Inflammatory macrophage treated with lipopolysaccharide for 1 hour (primary cell): ENCODE measurements at regions not wholly inside any gene's neighbourhood (a gene's known extent, or its start where the extent isn't known, plus 50 kb on each side); places are given as distances from the start of the nearest gene placed in this dataset.
"Not testable (repeated sequence)": the region's sequence is repeated elsewhere in the genome, so short reads cannot be mapped to it uniquely, and the experiment has no call there.

Source experiments
- DNase-seq, 2 donors: peaks; one replicate each; pipeline ENCODE4 v3.0.0-alpha.2; 2020 to 2022

DNA sequence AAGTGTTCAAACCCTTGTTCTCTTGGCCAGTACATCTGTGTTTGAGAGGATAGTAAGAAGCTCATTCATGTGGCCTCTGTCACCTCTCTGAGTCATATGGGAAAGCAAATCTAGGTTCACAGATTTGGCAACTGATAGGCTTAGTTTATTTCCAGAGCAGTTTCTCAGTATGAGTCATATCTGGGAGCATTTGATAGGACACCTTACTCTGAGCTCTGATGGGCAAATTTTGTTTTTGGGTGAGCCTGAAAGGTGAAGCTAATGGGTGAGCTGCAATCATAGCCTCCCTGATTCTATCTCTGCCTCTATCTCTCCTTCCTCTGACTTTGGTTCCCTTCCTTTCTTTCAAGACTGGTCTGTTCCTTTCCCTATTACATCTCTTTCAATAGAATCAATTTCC lies 134.4 kb downstream of the S1PR1 start:
- no peak for DNase-seq

DNA sequence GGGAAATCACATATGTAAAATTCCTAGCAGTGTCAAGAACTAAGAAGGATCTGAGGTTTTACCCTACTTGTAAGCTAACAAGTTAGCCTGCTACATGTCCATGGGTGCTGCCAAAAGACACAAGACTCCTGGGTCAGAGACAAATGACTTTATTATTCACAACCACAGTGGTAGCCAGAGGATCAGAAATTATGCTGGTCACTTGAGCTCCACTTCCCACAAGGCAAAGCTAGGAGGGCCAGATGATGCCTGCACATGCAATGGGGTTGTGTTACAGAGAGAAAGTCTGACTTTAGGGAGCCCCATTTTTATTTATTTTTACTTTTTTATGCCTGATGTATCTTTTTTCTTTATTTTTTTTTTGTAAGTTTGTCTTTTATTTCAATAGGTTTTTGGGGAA lies 136.8 kb downstream of the S1PR1 start:
- DNase-seq = no peak

DNA sequence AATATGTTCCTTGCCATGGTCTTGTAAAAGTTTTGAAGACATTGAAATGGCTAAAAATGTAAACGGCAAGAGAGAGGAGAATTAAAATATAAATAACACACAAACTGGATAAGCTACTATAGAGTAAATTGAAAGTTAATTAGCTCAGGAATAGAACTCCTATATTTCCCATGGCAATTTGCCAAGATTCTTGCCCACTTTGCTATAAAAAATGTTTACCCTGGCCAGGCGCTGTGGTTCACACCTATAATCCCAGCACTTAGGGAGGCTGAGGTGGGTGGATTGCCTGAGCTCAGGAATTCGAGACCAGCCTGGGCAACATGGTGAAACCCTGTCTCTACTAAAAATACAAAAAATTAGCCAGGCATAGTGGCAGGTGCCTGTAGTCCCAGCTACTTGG lies 138.6 kb downstream of the S1PR1 start:
- DNase-seq = not testable (repeated sequence)

DNA sequence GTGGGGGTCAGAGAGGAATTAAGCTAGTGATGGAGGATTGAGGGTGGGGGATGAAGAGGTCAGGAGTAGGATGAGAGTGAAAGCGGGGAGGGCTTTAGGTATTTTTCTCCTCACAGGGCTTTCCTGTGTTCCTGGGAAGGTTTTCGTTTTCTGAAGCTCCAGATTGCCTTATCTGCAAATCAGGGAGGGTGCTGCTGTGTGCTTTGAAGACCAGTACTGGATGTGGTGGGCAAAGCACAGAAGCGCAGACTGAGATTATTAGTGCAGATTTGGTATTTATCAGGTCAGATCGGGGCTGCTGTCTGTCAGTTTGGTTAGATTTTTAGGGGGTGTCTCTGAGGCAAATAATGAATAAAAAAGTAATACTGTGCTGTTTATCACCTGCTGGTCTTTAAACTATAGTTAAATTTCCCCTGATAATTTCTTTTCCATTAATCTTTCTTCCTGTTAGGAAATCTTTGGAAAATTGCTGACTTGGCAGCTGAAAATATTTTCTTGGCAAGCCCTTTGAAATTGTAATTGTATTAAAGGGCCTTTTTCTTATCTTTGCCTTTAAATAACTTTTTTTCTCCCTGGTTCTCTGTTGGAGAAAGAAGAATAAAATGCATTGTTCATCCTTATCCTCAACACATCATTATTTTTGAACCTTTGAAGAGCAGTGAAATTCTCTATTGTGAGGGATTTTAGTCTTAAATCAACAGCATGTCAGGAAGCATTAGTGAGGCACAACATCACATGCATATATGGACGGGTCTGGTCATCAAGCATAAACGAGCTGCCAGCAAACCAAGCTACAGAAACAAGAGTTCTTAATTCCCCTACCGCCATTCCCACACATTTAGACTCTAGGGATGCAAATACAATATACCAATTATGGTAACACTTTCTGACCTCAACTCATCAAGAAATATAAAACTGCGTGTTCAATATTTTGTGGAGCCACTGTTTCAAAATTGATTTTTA lies 139.6 kb downstream of the S1PR1 start:
- DNase-seq = no peak

DNA sequence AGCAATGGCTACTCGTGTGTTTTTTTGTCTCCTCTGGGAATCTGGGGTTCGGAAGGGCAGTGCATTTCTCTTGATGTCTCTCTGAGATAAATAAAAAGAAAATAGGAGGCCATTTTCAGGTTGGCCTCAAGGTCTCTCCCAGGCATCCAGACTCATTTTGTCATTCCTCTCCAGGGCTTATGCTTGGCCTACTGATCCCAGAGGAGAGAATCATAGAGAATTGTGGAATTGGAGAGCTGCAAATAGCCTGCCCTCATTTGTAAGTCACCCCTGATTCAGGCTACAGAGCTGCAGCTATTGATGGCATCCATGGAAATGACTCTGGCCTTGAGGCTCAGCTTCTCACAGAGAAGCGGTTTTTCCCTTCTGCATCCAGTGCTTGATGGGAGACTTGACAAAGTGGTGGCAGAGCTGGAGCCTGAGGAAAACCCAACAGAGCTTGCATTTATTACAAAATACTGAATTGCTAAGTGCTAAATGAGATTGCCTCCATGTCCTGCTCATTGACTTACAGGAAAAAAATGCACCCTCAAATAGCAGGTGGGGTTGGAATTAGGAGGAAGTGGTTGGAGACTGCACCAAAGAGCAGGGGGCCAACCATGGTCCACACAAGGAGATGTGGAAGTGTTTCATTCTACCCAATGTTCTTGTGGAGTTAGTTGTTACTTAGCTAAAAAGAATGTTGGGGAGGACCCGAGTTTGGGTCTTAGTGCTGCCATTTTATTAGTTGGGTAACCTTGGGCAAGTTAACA lies 140.4 kb downstream of the S1PR1 start:
- DNase-seq = no peak

DNA sequence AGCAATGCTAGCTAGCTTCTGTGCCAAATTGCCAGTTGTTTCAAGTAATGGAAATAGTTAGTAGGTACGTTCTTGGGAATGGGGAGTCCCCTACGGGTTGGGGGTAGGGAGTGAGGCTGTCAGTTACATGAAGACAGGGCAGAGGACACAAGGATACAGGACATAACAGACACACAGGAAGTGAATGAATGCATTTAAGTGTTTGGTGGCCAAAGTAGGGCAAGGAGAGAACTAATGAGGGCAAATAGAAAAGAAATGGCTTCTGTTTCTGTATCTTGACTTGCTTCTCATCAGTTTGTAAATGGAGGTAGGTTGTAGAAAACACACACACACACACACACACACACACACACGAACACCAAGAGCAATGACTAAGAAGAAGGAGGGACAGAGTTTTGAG lies 142.2 kb downstream of the S1PR1 start:
- DNase-seq = no peak

DNA sequence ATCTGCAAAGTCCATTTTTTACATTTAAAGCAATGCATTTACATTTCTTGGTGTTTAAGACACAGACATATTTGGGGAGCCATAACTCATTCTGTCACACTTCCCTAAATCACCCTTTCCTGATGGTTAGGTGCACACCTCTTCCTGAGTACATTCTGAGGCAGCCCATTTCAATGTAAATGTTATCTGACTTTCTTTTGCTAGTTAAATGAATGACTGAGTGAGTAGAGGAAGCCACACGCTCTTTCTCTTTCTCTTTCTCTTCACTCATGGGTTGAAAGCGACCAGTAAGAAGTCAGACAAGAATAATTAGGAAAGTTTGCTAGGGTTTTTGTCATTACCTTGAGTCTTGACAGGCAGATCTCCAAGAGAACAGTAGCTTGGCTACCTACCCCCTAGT lies 143.1 kb downstream of the S1PR1 start:
- no peak for DNase-seq

DNA sequence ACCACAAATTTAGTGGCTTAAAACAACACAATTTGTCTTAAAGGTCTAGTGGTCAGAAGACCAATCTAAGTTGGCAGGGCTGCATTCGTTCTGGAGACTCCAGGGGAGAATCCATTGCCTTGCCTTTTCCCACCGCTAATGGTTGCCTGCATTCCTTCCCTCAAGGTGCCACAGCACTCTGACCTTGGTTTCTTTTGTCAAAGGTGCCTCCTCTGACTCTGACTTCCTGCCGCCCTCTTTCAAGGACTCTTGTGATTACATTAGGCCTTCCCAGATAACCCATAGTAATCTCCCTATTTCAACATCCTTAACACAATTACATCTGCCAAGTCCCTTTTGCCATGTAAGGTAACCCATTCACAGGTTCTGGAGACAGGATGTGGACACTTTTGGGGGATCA lies 145.3 kb downstream of the S1PR1 start:
- no peak for DNase-seq

DNA sequence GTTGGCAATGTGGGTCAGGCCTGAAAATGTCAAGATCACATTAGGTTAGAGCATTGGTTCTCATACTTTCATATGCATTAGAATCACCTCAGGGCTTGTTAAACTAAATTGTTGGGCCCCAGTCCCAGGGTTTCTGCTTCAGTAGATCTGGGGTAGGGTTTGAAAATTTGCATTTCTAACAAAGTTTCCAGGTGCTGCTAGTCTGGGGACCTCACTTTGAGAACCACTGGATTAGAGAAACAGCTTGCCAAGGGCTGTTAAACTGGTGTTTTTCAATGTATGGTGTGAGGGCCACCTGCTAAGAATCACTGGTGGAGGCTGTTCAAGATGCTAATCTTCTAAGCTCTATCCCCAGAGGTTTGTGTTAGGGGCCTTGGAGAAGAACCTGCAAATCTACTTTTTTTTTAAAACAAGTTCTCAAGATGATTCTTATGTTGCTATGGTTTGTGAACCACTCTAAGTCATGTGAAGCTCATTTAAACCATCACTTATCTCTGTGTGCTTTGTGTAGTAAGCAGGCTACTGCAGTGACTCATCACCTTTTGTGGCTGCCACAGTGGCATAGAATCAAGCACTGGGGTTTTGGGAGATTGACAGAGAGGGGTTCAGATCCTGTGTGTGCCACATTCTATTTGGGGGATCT lies 152.2 kb downstream of the S1PR1 start:
- no peak for DNase-seq

DNA sequence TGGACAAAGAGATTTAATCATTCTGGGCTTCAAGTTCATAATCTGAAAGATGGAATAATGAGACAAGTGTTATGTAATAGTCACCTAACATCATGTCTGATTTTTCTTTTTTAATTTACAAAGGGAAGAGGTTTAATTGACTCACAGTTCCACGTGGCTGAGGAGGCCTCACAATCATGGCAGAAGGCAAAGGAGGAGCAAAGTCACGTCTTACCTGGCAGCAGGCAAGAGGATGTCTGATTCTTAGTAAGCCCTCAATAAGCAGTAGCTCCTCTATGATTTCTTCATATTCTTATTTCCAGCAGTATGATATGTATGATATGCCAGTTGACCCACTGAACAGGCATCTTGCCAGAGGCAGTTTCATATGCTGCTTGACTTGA lies 152.7 kb downstream of the S1PR1 start:
- no peak for DNase-seq

DNA sequence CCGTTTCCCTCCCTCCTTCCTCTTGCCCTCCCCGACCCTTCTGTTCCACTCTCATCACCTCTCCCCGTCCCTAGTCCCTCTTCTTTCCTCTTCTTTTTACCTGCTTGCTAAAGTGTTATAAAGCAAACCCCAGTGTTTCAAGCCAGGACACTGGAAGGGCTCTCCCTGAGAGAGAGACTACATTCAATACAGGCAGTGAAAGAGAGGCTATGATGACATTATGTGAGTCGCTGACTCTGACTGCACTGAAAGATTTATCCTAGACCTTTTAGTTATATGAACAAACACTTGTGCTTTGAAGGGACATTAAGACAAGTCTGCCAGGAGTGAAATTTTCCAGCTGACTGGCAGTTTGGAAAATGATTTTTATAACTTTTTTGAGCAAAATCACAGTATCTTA lies 155.7 kb downstream of the S1PR1 start:
- no peak for DNase-seq

DNA sequence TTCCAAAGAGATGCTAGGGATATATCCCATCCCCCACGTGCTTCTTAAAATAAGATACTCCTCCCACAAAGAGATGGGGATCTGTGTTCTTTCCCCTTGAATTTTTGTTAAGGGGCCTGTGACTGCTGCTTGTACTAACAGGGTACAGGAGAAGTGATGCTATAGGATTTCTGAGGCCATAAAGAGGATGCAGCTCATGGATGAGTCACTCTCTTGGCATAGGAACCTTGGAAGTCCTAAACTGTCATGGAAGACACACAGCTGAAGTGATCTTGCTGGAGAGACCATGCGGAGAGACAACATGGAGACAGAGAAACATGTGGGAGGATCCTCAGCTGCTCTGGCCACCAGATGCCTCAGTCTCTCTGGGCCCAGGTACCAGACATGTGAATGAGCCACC lies 157.2 kb downstream of the S1PR1 start:
- no peak for DNase-seq

DNA sequence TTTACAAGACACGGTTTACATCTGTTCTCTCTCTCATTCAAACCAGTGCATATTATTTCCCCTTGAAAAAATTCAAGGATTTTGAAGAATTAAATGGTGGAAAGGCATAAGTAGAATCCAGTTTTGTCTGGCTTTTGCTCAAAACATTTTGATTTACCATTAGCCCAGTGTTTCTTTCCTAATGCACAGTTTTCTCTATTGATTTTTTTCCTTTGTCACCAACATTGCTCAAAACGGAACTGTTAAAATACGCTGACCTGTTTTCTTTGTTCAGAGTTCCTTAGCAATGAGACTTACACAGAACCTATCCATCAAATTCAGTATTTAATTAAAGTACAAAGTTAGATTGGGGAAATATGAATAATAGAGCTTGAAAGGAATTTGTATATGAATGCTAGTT lies 162.4 kb downstream of the S1PR1 start:
- DNase-seq = no peak

DNA sequence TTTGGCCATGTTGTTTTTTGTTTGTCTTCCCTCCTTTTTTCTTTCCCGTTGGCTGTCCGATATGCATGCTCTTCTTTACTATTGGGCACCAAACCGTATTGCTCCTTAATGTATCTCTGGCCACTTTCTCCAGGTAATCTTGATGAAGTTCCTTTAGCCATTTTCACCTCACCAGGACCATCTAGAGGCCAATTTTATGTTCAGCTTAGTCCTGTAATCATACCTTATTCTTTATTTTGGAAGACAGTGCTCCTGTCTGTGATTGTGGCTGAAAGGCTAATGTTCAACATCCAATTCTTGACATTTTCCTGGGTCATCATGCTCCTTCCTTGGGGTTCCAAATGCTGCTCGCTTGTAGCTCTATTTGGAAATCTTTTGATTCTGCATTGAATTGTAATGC lies 169.5 kb downstream of the S1PR1 start:
- no peak for DNase-seq

DNA sequence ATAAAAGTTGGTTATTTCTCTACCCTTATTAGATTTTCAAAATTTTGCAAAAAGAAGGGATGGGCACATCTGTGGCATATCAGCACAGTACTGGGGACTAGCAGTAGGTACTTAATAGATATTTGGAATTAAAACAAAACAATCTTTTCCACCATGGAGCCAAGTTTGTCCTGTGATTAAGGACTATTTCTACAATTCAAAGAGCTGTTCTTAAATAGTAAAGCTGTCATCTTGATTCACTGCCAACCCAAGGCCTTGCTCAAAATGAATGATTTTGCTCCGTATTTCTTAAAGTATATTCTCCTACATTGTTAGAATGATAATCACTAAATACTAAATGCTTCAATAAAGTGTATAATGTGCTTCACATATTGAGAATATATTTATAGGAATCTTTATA lies 169.9 kb downstream of the S1PR1 start:
- DNase-seq = no peak

DNA sequence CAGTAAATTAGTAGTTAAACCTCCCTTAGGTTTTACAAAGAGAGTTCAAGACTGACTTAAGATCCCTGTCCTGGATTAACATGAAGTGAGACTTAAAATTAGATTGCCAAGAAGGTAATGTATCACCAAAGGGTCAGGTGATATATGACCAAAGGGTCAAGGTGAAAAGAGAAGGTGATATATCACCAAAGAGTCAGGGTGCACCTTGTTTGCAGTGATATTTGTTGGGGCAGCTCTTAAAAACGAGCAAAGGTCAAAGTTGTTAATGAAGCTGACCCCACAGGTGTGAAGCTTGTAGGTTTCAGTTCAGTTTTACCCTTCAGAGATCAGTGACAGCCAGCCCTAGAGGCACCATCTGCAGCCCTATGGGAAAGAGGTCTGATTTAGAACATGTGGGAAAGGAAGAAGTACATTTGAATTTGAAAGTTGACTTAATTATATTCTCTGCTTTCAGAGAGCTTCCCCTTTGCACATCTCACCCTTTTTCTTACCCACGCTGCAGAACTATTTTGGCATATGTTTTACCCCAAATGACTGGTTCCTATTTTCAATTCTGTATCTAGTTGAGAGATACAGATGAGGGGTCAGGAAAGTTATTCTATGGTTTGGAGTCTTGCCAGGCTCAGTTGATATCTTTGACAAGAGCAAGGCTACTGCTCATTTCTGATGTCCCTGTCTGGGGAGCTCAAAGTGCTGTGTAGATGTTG lies 170.8 kb downstream of the S1PR1 start:
- DNase-seq = no peak

DNA sequence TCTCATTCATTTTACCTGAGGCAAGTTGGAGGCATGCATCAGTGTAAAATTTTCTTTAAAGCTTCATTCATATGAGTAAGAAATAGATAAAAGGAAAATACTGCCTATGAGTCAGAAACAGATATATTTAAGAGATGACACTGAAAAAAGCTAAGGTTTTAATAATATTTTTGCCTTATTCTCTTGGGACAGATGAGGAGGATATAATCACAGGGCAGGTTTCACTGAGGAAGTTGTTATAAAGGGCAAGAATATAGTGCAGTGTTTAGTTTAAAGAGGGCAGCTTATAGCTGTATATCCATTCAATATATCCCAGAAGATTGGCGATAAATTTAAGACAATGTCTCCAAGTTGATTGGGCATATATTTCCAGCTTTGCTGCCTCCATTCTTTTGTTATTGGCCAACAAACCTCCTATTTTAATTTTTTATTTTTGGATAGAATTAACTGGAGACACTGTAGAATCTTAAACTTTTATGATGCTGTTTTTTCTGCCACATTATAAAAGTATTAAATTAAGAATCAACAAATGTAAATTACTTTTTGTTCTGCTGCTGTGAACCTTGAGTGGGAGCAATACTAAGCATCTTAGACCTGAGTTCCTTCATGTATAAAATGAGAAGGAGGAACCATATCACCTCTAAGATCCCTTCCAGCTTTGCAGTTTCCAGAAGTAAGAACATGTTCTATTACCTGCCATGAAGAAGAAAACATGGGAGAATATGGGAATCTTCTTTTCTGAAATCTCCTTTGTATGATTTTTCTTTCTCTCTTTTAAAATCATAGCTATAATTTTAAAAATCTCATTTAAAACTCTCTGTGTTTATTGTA lies 171.6 kb downstream of the S1PR1 start:
- no peak for DNase-seq

DNA sequence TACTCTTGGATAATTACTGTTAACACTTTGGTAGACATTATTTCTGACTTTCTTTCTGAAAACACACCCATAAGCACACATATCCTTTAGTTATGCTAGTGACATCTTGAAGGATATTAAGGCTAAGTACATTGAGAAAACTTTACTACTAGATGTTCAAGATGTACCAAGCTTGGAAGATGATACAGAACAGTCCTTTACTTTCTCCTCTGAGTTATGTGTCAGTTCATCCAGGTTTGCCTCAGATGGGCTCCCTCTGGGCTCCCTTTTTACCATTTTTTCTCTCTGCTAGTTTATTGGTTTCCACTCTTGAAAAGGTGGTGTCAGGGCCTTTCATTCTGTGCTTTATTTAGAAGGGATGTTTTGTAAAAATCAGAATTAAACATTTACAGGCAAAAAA lies 172.3 kb downstream of the S1PR1 start:
- DNase-seq = no peak

DNA sequence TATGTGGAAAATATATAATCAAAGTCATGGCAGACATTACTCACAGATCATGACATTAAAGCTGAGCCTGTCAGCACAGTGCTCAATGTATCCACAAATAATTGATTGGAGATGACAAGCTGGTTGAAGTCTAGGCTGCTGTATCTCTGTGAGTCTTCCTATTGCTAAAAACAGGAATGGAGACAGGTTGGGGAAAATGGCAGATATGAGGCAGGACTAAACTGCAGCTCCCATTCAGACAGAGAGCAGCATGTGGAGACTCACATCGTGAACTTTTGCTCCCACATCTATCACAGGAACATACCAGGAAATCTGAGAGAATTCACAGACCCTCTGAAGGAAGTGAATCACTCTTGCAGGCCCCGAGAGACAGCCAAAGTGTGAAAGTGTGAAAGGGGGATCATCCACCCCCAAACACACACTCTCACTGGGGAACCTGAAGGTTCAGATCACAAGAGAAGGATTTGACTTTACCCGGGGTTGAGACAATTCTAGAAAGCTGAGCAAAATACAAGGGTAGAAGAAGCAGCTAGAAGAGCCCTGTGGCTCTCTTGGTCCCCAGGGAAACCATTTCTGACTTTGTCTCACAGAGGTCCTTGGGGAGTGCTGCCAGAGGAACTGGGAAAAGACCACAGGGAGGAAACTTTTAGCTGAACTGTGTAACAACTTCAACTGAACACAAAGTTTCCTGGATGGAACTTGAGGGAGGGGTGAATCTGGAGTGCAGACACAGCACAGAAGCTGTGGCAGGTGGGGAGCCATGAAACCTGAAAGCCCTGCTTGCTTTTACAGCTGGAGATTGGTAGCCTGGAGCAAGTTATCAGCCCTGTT lies 173.4 kb downstream of the S1PR1 start:
- no peak for DNase-seq

DNA sequence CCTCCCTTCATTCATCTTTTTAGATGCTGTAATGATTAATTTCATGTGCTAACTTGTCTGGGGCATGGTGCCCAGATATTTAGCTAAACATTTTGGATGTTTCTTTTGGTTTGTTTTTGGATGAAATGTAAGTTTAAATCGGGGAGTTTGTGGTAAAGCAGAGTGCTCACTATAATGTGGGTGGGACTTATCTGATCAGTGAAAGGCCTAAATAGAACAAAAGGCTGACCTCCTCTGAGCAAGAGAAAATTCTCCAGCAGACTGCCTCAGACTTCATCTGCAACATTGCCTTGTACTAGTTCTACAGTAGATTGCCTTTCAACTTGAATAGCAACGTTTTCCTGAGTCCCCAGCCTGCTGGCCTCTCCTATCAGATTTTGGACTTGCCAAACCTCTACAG lies 183.6 kb downstream of the S1PR1 start:
- DNase-seq = no peak

DNA sequence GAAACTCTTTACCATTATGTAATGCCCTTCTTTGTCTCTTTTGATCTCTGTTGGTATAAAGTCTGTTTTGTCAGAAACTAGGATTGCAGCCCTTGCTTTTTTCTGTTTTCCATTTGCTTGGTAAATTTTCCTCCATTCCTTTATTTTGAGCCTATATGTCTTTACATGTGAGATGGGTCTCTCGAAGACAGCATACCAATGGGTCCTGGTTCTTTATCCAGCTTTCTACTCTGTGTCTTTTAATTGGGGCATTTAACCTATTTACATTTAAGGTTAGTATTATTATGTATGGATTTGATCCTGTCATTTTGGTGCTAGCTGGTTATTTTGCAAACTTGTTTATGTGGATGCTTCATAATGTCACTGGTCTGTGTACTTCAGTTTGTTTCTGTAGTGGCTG lies 191.3 kb downstream of the S1PR1 start:
- DNase-seq = not testable (repeated sequence)
